ENCODE measurements at regions not wholly inside any gene's neighbourhood (a gene's known extent, or its start where the extent isn't known, plus 50 kb on each side); places are given as distances from the start of the nearest gene placed in this dataset.

- no peaks in the 10 kb centered on the region for H3F3A ChIP-seq (ENCODE audit: low read depth)
- no peaks in the 10 kb centered on the region for H3K9me3 ChIP-seq (ENCODE audit: low read depth)
- no peak overlapping the region for H3K9ac ChIP-seq
- no peak for DNase-seq (ENCODE audit: low spot score)
- H3K36me3 ChIP-seq = no peaks in the 10 kb centered on the region
- peaks cover 34% of the 10 kb centered on the region for H3K4me1 Mint-ChIP-seq
- no peaks in the 10 kb centered on the region for H3K4me1 ChIP-seq
- H3K4me3 Mint-ChIP-seq = peak overlapping the region; percentile 24
- peaks cover 7% of the 10 kb centered on the region for H3K9me3 Mint-ChIP-seq
- no peak overlapping the region for H3K4me3 ChIP-seq
- H4K20me1 ChIP-seq (ENCODE audit: low read depth) = no peaks in the 10 kb centered on the region
- no peaks in the 10 kb centered on the region for H3K36me3 Mint-ChIP-seq
- H3K4me2 ChIP-seq = no peak overlapping the region
- TF ChIP-seq CTCF (IDR thresholded peaks at IDR 0.05) (no peak), EZH2phosphoT487 (IDR thresholded peaks at IDR 0.05) (no peak), EZH2 (IDR thresholded peaks at IDR 0.05) (no peak)
- H3K27ac Mint-ChIP-seq = peak overlapping the region; percentile 72
- H3K27ac ChIP-seq = no peak overlapping the region
- H3K27me3 ChIP-seq = no peaks in the 10 kb centered on the region
- H3K79me2 ChIP-seq (ENCODE audit: low read depth) = no peaks in the 10 kb centered on the region
- no peak overlapping the region for H2AFZ ChIP-seq (replicated peaks)
- peaks cover 13% of the 10 kb centered on the region for H3K27me3 Mint-ChIP-seq (ENCODE audit: insufficient read depth, low read depth)
Observed at GRCh38 chr2:8133363-8133762, 548.5 kb upstream of the ID2 start.

- Histone ChIP-seq H3K4me1 (no peaks in the 10 kb centered on the region), H4K20me1 (ENCODE audit: low read depth) (no peaks in the 10 kb centered on the region), H3K4me3 (no peak overlapping the region), H3K27ac (no peak overlapping the region), H3K36me3 (no peaks in the 10 kb centered on the region), H3K9ac (no peak overlapping the region), H3K4me2 (no peak overlapping the region), H3F3A (ENCODE audit: low read depth) (no peaks in the 10 kb centered on the region), H3K27me3 (no peaks in the 10 kb centered on the region), H2AFZ (replicated peaks) (no peak overlapping the region), H3K79me2 (ENCODE audit: low read depth) (no peaks in the 10 kb centered on the region), H3K9me3 (ENCODE audit: low read depth) (no peaks in the 10 kb centered on the region)
- no peak for TF ChIP-seq CTCF (IDR thresholded peaks at IDR 0.05)
- no peak for TF ChIP-seq EZH2phosphoT487 (IDR thresholded peaks at IDR 0.05)
- no peak for TF ChIP-seq EZH2 (IDR thresholded peaks at IDR 0.05)
- no peak for DNase-seq (ENCODE audit: low spot score)
- peaks cover 2% of the 10 kb centered on the region for H3K9me3 Mint-ChIP-seq
- peaks cover 13% of the 10 kb centered on the region for H3K27me3 Mint-ChIP-seq (ENCODE audit: insufficient read depth, low read depth)
- peak overlapping the region; percentile 64 for H3K27ac Mint-ChIP-seq
- no peaks in the 10 kb centered on the region for H3K36me3 Mint-ChIP-seq
- H3K4me3 Mint-ChIP-seq = no peak overlapping the region
- peaks cover 34% of the 10 kb centered on the region for H3K4me1 Mint-ChIP-seq
Observed at GRCh38 chr2:8133913-8134472, 547.9 kb upstream of the ID2 start.

- H3K4me1 Mint-ChIP-seq = peaks cover 34% of the 10 kb centered on the region
- H3K79me2 ChIP-seq (ENCODE audit: low read depth) = no peaks in the 10 kb centered on the region
- H3K9ac ChIP-seq = no peak overlapping the region
- H3K36me3 ChIP-seq = no peaks in the 10 kb centered on the region
- H3K36me3 Mint-ChIP-seq = no peaks in the 10 kb centered on the region
- no peaks in the 10 kb centered on the region for H3F3A ChIP-seq (ENCODE audit: low read depth)
- no peak overlapping the region for H3K4me3 Mint-ChIP-seq
- peaks cover 13% of the 10 kb centered on the region for H3K27me3 Mint-ChIP-seq (ENCODE audit: insufficient read depth, low read depth)
- peak overlapping the region; percentile 42 for H3K27ac Mint-ChIP-seq
- H4K20me1 ChIP-seq (ENCODE audit: low read depth) = no peaks in the 10 kb centered on the region
- TF ChIP-seq EZH2 (IDR thresholded peaks at IDR 0.05) (no peak), CTCF (IDR thresholded peaks at IDR 0.05) (no peak), EZH2phosphoT487 (IDR thresholded peaks at IDR 0.05) (no peak)
- H2AFZ ChIP-seq (replicated peaks) = no peak overlapping the region
- DNase-seq (ENCODE audit: low spot score) = no peak
- peaks cover 2% of the 10 kb centered on the region for H3K9me3 Mint-ChIP-seq
- no peak overlapping the region for H3K4me3 ChIP-seq
- no peak overlapping the region for H3K4me2 ChIP-seq
- no peak overlapping the region for H3K27ac ChIP-seq
- no peaks in the 10 kb centered on the region for H3K27me3 ChIP-seq
- H3K9me3 ChIP-seq (ENCODE audit: low read depth) = no peaks in the 10 kb centered on the region
- H3K4me1 ChIP-seq = no peaks in the 10 kb centered on the region
Observed at GRCh38 chr2:8134473-8134932, 547.4 kb upstream of the ID2 start.
